ENCODE measurements at regions not wholly inside any gene's neighbourhood (a gene's known extent, or its start where the extent isn't known, plus 50 kb on each side); places are given as distances from the start of the nearest gene placed in this dataset.

DNA sequence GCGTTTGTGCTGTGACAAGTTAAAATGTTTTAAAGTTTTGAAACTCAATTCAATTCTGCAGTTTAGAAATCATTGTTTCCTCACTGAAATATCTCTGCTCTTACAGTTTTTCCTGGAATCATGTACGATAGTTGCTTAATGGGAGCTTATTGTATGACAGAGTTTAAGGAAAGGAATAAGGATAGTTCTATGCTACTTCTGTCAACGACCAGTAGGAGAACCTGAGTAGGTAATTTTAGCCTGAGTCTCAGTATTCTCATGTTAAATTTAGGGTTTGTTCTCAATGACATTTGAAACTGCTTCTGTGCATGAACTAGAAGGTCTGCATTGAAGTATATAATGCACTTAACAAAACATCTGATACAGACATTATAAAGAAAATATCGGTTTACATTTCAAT lies 361.1 kb downstream of the CPS1 start:
- 60 to 64% methylated on average over 4 of the region's 4 CpGs for WGBS, 2 donors
- no peak for DNase-seq

GRCh38 chr2:210919128-210919527 lies 362.7 kb downstream of the CPS1 start:
- no peak overlapping the region for H3K27ac ChIP-seq
- H3K4me1 ChIP-seq, result no peaks in the 10 kb centered on the region
- FAIRE-seq, result no peak
- TF ChIP-seq CTCF (IDR thresholded peaks at IDR 0.05), result no peak
- no peak for DNase-seq
- intact Hi-C loops (cut with DNase I), result no loop called here
- no peaks in the 10 kb centered on the region for H3K27me3 ChIP-seq
- H3K36me3 ChIP-seq, result no peaks in the 10 kb centered on the region
- no peak for ATAC-seq
- no peak overlapping the region for H3K4me3 ChIP-seq
- no peaks in the 10 kb centered on the region for H3K9me3 ChIP-seq

More for the DNA sequence above, 361.1 kb downstream of the CPS1 start:
- intact Hi-C loops (cut with DNase I), result no loop called here
- no peaks in the 10 kb centered on the region for H3K4me1 ChIP-seq
- no peaks in the 10 kb centered on the region for H3K27me3 ChIP-seq
- no peak for FAIRE-seq
- H3K4me3 ChIP-seq, result no peak overlapping the region
- no peak for TF ChIP-seq CTCF (IDR thresholded peaks at IDR 0.05)
- no peak overlapping the region for H3K27ac ChIP-seq
- ATAC-seq, result no peak
- no peaks in the 10 kb centered on the region for H3K36me3 ChIP-seq
- H3K9me3 ChIP-seq, result no peaks in the 10 kb centered on the region

GRCh38 chr2:210922419-210922818 lies 366.0 kb downstream of the CPS1 start:
- FAIRE-seq (no peak), ATAC-seq (no peak), DNase-seq (no peak)
- H3K4me3 ChIP-seq, result no peak overlapping the region
- H3K27me3 ChIP-seq, result no peaks in the 10 kb centered on the region
- H3K27ac ChIP-seq, result no peak overlapping the region
- intact Hi-C loops (cut with DNase I), result no loop called here
- WGBS, 2 donors, result 94 to 100% methylated on average over 1 of the region's 1 CpG
- no peak for TF ChIP-seq CTCF (IDR thresholded peaks at IDR 0.05)
- no peaks in the 10 kb centered on the region for H3K36me3 ChIP-seq
- H3K9me3 ChIP-seq, result no peaks in the 10 kb centered on the region
- no peaks in the 10 kb centered on the region for H3K4me1 ChIP-seq

GRCh38 chr2:210928714-210929113 lies 372.3 kb downstream of the CPS1 start:
- FAIRE-seq (no peak), DNase-seq (no peak), ATAC-seq (no peak)
- Histone ChIP-seq H3K27ac (no peak overlapping the region), H3K27me3 (no peaks in the 10 kb centered on the region), H3K4me1 (no peaks in the 10 kb centered on the region), H3K9me3 (no peaks in the 10 kb centered on the region), H3K36me3 (no peaks in the 10 kb centered on the region), H3K4me3 (no peak overlapping the region)
- WGBS, 2 donors, result 51 to 53% methylated on average over 2 of the region's 2 CpGs
- intact Hi-C loops (cut with DNase I), result no loop called here
- TF ChIP-seq CTCF (IDR thresholded peaks at IDR 0.05), result no peak

DNA sequence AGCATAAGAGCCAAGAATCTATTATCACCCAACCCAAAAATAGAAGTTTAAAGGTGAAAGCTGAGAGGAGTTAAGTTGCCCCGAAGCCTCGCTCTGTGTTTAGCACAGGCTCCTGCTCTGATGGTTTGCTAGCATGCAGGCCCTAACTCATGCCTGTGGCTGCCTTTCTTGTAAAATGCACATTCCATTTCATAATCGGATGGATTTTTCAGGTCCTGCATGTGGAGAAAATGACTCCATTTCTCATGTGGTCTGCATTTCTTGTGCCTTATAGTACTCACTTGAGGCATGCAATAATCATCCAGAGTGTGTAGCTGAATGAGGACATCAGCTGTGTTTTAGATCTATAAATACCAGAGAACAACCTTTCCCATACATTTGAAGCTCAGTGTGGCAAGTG lies 381.8 kb downstream of the CPS1 start:
- no peaks in the 10 kb centered on the region for H3K27me3 ChIP-seq
- H3K4me1 ChIP-seq, result peaks cover 0 to 10% (median 0%) of the 10 kb centered on the region in 3 donors
- no peak for DNase-seq
- TF ChIP-seq CTCF (IDR thresholded peaks at IDR 0.05), result no peak
- no peak overlapping the region for H3K27ac ChIP-seq
- no peaks in the 10 kb centered on the region for H3K9me3 ChIP-seq
- ATAC-seq, result no peak
- H3K4me3 ChIP-seq, result no peak overlapping the region
- intact Hi-C loops (cut with DNase I), result no loop called here
- FAIRE-seq, result no peak
- 53 to 59% methylated on average over 3 of the region's 3 CpGs for WGBS, 2 donors
- H3K36me3 ChIP-seq, result no peaks in the 10 kb centered on the region
